ENCODE measurements at regions not wholly inside any gene's neighbourhood (a gene's known extent, or its start where the extent isn't known, plus 50 kb on each side); places are given as distances from the start of the nearest gene placed in this dataset.

DNA sequence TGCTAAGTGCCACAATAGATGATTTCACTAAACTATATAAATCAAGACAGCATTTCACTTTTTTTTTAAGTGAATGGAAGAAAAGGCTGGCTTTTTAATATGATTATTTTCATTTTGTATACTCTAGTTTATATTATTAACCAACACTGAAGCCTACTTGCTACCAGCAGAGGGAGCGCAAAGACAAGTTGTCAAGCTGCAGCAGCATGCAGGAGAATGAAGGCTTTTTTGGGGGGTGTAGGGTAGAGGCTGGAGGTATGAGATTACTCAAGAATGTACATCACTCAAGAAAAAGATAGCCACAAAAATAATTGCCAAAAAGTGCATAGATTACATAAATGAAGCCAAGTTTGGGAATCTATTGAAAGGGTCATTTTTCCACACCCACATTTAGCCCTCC, 519.5 kb downstream of the FGF13 start:
- TF ChIP-seq, protein P1, sequence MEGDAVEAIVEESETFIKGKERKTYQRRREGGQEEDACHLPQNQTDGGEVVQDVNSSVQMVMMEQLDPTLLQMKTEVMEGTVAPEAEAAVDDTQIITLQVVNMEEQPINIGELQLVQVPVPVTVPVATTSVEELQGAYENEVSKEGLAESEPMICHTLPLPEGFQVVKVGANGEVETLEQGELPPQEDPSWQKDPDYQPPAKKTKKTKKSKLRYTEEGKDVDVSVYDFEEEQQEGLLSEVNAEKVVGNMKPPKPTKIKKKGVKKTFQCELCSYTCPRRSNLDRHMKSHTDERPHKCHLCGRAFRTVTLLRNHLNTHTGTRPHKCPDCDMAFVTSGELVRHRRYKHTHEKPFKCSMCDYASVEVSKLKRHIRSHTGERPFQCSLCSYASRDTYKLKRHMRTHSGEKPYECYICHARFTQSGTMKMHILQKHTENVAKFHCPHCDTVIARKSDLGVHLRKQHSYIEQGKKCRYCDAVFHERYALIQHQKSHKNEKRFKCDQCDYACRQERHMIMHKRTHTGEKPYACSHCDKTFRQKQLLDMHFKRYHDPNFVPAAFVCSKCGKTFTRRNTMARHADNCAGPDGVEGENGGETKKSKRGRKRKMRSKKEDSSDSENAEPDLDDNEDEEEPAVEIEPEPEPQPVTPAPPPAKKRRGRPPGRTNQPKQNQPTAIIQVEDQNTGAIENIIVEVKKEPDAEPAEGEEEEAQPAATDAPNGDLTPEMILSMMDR (IDR thresholded peaks at IDR 0.05; ENCODE audit: control extremely low read depth in 1 of 3, insufficient read depth in 1 of 3, low read depth in 1 of 3, low read length in 3 of 3): peak; percentile 17 to 68 (median 43)
- TF ChIP-seq POLR2A (IDR thresholded peaks at IDR 0.05; ENCODE audit: control extremely low read depth in 1 of 2, low read depth in 2 of 2, low read length in 2 of 2) (no peak), TAF1 (IDR thresholded peaks at IDR 0.05; ENCODE audit: low read depth, low read length) (no peak), BRCA1 (IDR thresholded peaks at IDR 0.05; ENCODE audit: low read depth, low read length) (no peak), EZH2 (IDR thresholded peaks at IDR 0.05; ENCODE audit: low read depth, low read length, severe bottlenecking) (no peak), SP1 (IDR thresholded peaks at IDR 0.05; ENCODE audit: low read depth, low read length) (no peak), POLR2AphosphoS5 (IDR thresholded peaks at IDR 0.05; ENCODE audit: low read depth, low read length) (no peak), EGR1 (IDR thresholded peaks at IDR 0.05; ENCODE audit: borderline replicate concordance, low read depth, low read length) (no peak), CEBPB (IDR thresholded peaks at IDR 0.05; ENCODE audit: low read depth, low read length) (peak; percentile 64)
- TF ChIP-seq, protein P2, sequence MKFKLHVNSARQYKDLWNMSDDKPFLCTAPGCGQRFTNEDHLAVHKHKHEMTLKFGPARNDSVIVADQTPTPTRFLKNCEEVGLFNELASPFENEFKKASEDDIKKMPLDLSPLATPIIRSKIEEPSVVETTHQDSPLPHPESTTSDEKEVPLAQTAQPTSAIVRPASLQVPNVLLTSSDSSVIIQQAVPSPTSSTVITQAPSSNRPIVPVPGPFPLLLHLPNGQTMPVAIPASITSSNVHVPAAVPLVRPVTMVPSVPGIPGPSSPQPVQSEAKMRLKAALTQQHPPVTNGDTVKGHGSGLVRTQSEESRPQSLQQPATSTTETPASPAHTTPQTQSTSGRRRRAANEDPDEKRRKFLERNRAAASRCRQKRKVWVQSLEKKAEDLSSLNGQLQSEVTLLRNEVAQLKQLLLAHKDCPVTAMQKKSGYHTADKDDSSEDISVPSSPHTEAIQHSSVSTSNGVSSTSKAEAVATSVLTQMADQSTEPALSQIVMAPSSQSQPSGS (IDR thresholded peaks at IDR 0.05; ENCODE audit: low read length): no peak
